Endodermal cell (in vitro differentiated cells): ENCODE measurements at regions not wholly inside any gene's neighbourhood (a gene's known extent, or its start where the extent isn't known, plus 50 kb on each side); places are given as distances from the start of the nearest gene placed in this dataset.
A peak's percentile ranks its signal among the peaks of the same experiment; 100 is the strongest.

Experiments
- DNase-seq: peaks from one replicate; pipeline ENCODE4 v3.0.0-alpha.2; 2017
- H3K27ac ChIP-seq: 2 replicates; pipeline ENCODE4 v1.5.1; 2013; ENCODE audit warnings: mild to moderate bottlenecking, low read depth, low read length, moderate library complexity
- H3K27me3 ChIP-seq: 2 replicates; pipeline ENCODE4 v1.6.1; 2013; ENCODE audit warnings: mild to moderate bottlenecking, low read length, moderate library complexity; ENCODE audit not compliant: insufficient read depth, control insufficient read depth, poor library complexity, severe bottlenecking
- H3K36me3 ChIP-seq: 2 replicates; pipeline ENCODE4 v1.7.0; 2013; ENCODE audit warnings: mild to moderate bottlenecking, low read length, moderate library complexity; ENCODE audit not compliant: control insufficient read depth, insufficient read depth
- H3K4me1 ChIP-seq: one replicate; pipeline ENCODE4 v1.7.0; 2013; ENCODE audit warnings: low read length; ENCODE audit not compliant: control insufficient read depth, insufficient read depth
- H3K4me3 ChIP-seq: 2 replicates; pipeline ENCODE4 v1.5.1; 2013; ENCODE audit warnings: mild to moderate bottlenecking, low read length, moderate library complexity
- H3K9ac ChIP-seq: 2 replicates; pipeline ENCODE4 v1.6.1; 2013; ENCODE audit warnings: mild to moderate bottlenecking, low read length, moderate library complexity; ENCODE audit not compliant: poor library complexity, severe bottlenecking; ENCODE audit errors: extremely low read depth
- H3K9me3 ChIP-seq: 2 replicates; pipeline ENCODE4 v1.6.1; 2013; ENCODE audit warnings: mild to moderate bottlenecking, low read length, moderate library complexity; ENCODE audit not compliant: control insufficient read depth
- H3K27ac Mint-ChIP-seq: 2 replicates; pipeline ENCODE4 v1.8.0; 2020; ENCODE audit warnings: mixed read lengths
- H3K27me3 Mint-ChIP-seq: 2 replicates; pipeline ENCODE4 v1.8.0; 2021; ENCODE audit warnings: mild to moderate bottlenecking, mixed read lengths; ENCODE audit not compliant: insufficient read depth
- H3K36me3 Mint-ChIP-seq: 2 replicates; pipeline ENCODE4 v1.8.0; 2020; ENCODE audit warnings: low read depth, mixed read lengths
- H3K4me1 Mint-ChIP-seq: 2 replicates; pipeline ENCODE4 v1.8.0; 2020; ENCODE audit warnings: mixed read lengths
- H3K4me3 Mint-ChIP-seq: 2 replicates; pipeline ENCODE4 v1.8.0; 2020; ENCODE audit warnings: mild to moderate bottlenecking, moderate library complexity, mixed read lengths
- H3K9me3 Mint-ChIP-seq: 2 replicates; pipeline ENCODE4 v1.8.0; 2020; ENCODE audit warnings: mild to moderate bottlenecking, mixed read lengths
- CTCF ChIP-seq: fragments of 200-600 bp; sonication (generic); conservative IDR thresholded peaks from 2 replicates; pipeline ENCODE4 v1.5.0; 2021; ENCODE audit warnings: antibody characterized with exemption, mild to moderate bottlenecking
- WGBS, 2 experiments: methylation state at CpG; one replicate each; pipeline versions ENCODE4 v1.1.5 to v1.1.7; 2013; ENCODE audit warnings: missing lambda C conversion rate in 2 of 2, mixed read lengths in 1 of 2; ENCODE audit not compliant: insufficient coverage in 1 of 2, insufficient read length in 1 of 2; 5-methylcytosine and 5-hydroxymethylcytosine counted together

- Mint-ChIP-seq H3K9me3 (no peaks in the 10 kb centered on the region), H3K4me3 (no peak overlapping the region), H3K36me3 (no peaks in the 10 kb centered on the region), H3K4me1 (no peaks in the 10 kb centered on the region), H3K27ac (no peak overlapping the region), H3K27me3 (no peaks in the 10 kb centered on the region)
- H3K9ac ChIP-seq, result no peak overlapping the region
- peak; percentile 65 for TF ChIP-seq CTCF
- H3K27me3 ChIP-seq, result no peaks in the 10 kb centered on the region
- no peaks in the 10 kb centered on the region for H3K4me1 ChIP-seq
- WGBS, 2 experiments, result 77 to 88% methylated on average over 2 of the region's 2 CpGs
- H3K4me3 ChIP-seq, result no peak overlapping the region
- H3K36me3 ChIP-seq, result no peaks in the 10 kb centered on the region
- no peak overlapping the region for H3K27ac ChIP-seq
- DNase-seq, result peak; percentile 45
- H3K9me3 ChIP-seq, result no peaks in the 10 kb centered on the region
Observed at GRCh38 chr18:67705748-67706147, 189.2 kb upstream of the DSEL start.

GRCh38 chr18:67695684-67696083 lies 179.2 kb upstream of the DSEL start:
- no peak overlapping the region for H3K4me3 Mint-ChIP-seq
- H3K27ac Mint-ChIP-seq, result no peak overlapping the region
- DNase-seq, result no peak
- H3K27me3 Mint-ChIP-seq, result no peaks in the 10 kb centered on the region
- Histone ChIP-seq H3K4me3 (no peak overlapping the region), H3K27ac (no peak overlapping the region), H3K4me1 (no peaks in the 10 kb centered on the region), H3K9ac (no peak overlapping the region), H3K36me3 (no peaks in the 10 kb centered on the region), H3K9me3 (no peaks in the 10 kb centered on the region), H3K27me3 (no peaks in the 10 kb centered on the region)
- H3K9me3 Mint-ChIP-seq, result no peaks in the 10 kb centered on the region
- H3K4me1 Mint-ChIP-seq, result peaks cover 4% of the 10 kb centered on the region
- 95 to 100% methylated on average over 1 of the region's 1 CpG for WGBS, 2 experiments
- no peaks in the 10 kb centered on the region for H3K36me3 Mint-ChIP-seq
- no peak for TF ChIP-seq CTCF

- H3K36me3 ChIP-seq, result no peaks in the 10 kb centered on the region
- no peak overlapping the region for H3K4me3 ChIP-seq
- Mint-ChIP-seq H3K27me3 (no peaks in the 10 kb centered on the region), H3K36me3 (no peaks in the 10 kb centered on the region), H3K4me3 (no peak overlapping the region), H3K9me3 (no peaks in the 10 kb centered on the region), H3K27ac (no peak overlapping the region), H3K4me1 (peaks cover 6% of the 10 kb centered on the region)
- TF ChIP-seq CTCF, result no peak
- no peak for DNase-seq
- no peak overlapping the region for H3K27ac ChIP-seq
- no peak overlapping the region for H3K9ac ChIP-seq
- H3K27me3 ChIP-seq, result no peaks in the 10 kb centered on the region
- WGBS, 2 experiments, result 92 to 100% methylated on average over 2 of the region's 2 CpGs
- H3K9me3 ChIP-seq, result no peaks in the 10 kb centered on the region
- no peaks in the 10 kb centered on the region for H3K4me1 ChIP-seq
Observed at GRCh38 chr18:67694787-67695186, 178.3 kb upstream of the DSEL start.
